HG03280 (cell line): ENCODE measurements at regions not wholly inside any gene's neighbourhood (a gene's known extent, or its start where the extent isn't known, plus 50 kb on each side); places are given as distances from the start of the nearest gene placed in this dataset.

Experiments used
- ATAC-seq: cut with Tn5 transposase; IDR thresholded peaks from one replicate; pipeline ENCODE4 v1.9.1; 2021; ENCODE audit warnings: mild to moderate bottlenecking, moderate library complexity; ENCODE audit not compliant: unreplicated experiment

DNA sequence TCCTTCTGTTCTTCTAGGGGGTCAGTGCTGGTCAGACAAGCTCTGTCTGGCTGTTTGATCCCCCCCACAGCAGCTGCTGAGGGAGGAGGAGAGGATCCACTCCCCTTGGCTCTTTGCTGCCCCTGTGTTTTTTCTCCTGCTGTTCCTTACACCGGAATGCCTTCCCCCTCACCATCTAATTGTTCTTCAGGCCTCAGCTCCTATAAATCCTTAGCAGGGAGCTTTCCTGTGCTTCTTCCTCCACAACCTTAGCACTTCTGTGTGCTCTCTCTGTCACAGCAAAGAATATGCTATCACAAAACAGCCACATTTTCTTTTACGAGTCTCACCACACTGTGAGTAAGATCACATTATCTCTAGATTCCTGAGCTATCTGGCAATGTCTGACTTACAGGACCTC, 196.6 kb downstream of the OTOR start:
- no peak for ATAC-seq

- no peak for ATAC-seq
Observed at GRCh38 chr20:16945619-16946018, 197.5 kb downstream of the OTOR start.

DNA sequence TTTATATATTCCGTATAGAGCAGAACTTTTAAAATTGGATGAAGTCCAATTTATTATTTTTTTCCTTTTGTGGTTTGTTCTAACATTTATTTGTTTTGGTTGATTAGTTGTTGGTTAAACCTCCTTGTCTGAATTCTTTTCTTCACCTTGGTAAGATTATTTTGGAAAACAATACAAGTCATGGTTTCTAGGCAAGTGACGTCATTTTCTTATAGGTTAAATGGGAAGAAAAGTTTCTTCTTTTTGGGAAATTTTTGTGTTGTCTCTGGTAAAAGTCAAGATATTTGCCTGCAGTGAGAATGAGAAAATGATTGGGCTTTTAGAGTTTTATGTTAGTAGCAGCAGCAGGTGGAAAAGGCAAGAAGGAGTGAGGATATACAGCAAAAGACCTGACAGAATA, 197.9 kb downstream of the OTOR start:
- no peak for ATAC-seq

- no peak for ATAC-seq
Observed at GRCh38 chr20:16947479-16947878, 199.3 kb downstream of the OTOR start.

GRCh38 chr20:16951876-16952275, 203.7 kb downstream of the OTOR start:
- no peak for ATAC-seq

- no peak for ATAC-seq
Observed at GRCh38 chr20:16952965-16953364, 204.8 kb downstream of the OTOR start.

DNA sequence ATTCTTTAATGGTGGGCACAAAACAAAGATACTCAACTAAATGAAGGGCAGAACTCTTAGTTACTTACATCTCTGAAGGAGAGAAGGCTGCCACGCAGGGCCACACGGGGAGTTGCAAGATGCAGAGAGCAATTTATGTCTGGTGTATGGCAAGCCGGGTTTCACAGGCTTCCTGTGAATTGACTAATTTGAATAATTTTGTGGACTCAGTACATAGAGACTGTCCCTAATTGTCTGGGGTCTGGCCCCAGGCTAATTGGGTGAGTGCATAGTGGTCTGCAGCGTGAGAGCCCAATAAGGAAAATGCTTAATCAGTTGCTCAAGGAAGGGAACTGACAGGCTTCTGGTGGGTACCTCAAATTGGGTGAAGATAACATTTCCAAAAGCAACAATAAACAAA, 205.7 kb downstream of the OTOR start:
- no peak for ATAC-seq

GRCh38 chr20:16955462-16955861, 207.3 kb downstream of the OTOR start:
- no peak for ATAC-seq

- no peak for ATAC-seq
Observed at GRCh38 chr20:16955971-16956370, 207.8 kb downstream of the OTOR start.

DNA sequence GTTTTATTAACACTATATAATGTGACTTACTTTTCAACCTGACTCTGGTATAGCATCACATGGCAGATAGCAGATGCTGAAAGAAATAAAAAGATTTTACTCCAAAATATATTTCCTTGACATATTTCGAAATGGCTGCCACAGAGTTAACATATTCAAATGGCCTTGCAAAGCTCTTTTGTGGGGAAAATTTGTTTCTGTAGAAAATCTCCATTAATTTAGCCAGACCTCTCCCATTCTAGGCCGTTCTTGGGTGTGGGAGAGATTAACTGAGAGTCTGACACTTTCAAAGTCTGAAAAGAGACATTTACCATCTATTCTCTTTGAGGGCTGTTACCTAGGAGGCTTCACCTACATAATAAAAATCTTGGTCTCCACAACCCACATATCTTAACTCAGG, 217.2 kb downstream of the OTOR start:
- no peak for ATAC-seq

DNA sequence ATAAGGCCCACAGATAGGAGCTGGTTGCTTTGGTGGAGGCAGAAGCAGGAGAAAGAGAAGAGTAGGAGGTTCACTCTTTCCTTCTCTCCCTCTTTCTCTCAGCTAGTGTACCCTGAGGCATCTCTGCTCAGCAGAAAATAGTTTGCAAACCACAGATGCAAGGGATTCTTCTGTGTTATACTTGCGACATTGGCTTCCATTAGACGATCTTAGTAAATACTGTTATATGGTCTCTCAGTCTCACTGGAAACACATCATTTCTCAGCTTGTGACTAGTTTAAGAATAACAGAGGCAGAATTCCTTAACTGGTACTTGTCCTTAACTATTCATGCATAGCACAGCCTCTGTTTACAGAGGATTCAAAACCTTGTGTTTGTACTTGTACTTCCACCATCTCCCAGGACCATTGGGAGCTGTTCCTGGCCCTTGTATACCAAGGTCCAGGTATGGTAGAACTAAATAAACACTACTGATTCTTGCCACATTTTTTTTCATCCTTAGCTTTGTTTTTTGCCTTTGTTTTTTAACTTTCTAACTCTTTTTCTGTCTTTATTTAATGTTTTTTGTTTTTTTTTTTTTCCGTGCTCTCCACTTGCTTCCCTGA, 218.2 kb downstream of the OTOR start:
- ATAC-seq: no peak

DNA sequence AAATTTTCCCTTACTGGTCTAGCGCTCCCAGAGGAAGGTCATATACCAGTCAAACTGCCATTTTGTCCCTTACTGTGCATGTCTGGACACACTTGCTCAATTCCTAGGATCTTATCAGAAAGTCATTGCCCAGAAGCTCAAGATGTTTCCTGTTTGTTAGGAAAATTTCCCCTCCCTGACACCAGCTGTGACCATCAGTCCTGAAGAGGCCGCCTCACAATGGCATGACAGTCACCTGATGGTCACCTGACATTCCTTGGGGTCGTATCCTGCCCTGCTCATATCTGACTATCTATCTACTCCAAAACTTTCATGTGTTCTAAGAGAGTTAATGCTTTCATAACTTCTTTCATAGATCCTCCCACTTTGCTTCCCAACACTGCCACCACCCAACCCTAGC, 219.9 kb downstream of the OTOR start:
- ATAC-seq: no peak

DNA sequence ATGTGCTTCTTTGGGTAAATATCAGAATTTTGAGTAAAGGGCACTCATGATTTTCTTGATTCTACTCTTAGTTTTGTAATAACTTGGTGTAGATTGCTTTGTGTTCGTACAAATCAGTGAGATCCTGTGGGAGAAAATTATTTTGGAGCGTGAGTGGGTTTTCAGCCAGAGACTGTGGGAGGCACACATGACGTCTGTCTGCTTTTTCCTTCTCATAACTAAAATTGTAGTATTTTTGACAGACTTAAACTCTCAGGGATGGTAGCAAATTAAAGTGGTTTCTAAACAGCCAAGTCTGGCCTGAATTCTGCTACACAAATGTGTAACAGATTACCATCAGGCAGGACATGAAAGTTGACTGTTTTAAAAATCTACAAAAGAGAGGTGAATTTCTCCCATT, 222.6 kb downstream of the OTOR start:
- ATAC-seq: no peak

DNA sequence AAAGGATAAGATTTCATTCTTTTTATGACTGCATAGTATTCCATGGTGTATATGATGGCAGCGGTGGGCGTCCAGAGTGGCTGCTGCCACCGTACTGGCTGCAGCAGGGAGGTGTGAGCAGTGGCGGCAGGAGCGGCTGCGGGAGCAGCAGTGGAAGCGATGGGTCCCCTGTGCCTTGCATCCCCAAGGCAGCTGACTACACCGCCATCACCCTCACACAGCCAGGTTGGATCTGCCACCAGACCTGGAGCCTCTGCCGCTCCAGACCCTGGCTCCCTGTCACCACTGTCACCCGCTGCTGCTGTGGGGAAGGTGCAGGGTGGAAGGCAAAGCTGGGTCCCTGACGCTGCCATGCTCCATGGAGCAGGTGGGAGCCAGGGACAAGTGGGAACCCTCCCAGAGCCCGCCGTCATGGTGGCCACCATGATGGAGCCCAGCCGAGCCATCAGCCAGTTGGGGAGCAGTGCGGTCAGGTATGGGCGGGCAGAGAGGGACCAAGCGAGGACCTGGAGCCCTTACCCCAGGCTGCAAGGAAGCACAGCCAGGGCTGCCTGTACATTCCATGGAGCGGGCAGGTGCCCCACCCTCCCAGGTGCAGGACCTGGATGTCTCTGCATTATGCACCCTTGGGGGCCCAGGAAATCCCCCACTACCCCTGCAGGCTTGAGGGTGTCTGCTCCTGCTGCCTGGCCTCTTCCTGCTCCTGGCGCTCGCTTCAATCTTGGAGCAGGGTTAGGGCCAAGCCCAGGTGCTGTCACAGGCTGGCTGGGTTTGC, 226.1 kb downstream of the OTOR start:
- ATAC-seq: no peak

DNA sequence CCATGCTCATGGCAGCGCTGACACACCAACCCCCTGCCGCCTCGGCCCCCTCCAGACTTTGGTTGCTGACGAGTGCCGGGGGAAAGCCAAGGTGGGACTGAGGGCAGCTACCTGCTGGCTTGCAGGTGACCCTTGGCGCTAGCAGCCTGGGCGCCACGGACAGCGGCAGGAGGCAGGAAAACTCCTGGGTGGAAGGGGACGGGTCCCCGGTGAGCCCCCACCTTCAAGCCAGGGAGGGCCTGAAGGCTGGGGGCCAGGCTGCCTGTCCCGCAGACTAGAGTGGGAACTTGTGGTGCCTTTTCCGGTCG, 226.7 kb downstream of the OTOR start:
- ATAC-seq: no peak

DNA sequence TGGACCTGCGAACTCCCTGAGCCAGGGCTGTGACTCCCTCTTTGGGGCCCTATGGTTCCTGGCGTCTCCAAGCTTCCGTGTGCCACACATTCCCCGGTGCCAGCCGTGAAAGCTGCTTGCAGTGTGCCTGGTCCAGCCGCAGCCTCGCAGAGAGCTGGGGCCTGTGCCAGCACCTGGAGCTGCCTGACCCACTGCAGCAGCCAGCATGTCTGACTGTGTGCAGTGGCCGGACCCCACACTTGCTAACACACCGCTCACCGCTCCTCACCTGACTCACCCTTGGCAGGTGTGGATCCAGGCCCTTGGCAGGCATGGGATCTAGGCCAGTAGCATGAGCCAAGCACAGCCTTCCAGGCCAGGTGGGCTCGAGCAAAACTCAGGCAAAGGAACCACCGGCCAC, 227.5 kb downstream of the OTOR start:
- ATAC-seq: no peak

DNA sequence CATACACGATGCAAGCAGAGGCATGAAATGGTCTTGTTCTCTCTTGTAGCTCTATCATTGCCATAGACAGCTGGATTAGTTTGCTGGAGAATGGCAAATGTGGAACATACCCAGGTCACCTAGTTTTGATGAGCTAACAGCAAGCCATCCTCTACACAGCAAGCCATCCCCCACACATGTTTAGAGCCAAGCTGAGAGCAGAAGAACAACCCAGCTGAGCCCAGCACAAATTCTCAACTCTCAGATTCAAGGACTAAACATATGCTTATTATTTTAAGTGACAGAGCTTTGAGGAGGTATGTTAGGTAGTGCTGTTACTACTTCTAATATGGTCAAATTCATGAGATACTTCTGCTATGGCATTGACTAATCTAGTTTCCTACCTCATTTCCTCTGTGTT, 230.3 kb downstream of the OTOR start:
- ATAC-seq: no peak

- ATAC-seq: no peak
Observed at GRCh38 chr20:16982091-16982726, 234.1 kb downstream of the OTOR start.

DNA sequence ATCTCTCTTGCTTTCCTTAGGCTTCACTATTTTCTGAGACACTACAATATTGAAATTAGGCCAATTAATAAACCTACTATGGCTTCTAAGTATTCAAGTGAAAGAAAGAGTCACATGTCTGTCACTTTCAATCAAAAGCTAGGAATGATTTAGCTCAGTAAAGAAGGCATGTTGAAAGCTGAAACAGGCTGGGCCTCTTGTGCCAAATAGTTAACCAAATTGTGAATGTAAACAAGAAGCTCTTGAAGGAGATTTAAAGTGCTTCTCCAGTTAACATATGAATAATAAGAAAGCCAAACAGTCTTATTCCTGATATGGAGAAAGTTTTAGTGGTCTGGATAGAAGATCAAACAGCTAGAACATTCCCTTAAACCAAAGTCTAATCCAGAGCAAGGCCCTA, 236.3 kb downstream of the OTOR start:
- no peak for ATAC-seq

DNA sequence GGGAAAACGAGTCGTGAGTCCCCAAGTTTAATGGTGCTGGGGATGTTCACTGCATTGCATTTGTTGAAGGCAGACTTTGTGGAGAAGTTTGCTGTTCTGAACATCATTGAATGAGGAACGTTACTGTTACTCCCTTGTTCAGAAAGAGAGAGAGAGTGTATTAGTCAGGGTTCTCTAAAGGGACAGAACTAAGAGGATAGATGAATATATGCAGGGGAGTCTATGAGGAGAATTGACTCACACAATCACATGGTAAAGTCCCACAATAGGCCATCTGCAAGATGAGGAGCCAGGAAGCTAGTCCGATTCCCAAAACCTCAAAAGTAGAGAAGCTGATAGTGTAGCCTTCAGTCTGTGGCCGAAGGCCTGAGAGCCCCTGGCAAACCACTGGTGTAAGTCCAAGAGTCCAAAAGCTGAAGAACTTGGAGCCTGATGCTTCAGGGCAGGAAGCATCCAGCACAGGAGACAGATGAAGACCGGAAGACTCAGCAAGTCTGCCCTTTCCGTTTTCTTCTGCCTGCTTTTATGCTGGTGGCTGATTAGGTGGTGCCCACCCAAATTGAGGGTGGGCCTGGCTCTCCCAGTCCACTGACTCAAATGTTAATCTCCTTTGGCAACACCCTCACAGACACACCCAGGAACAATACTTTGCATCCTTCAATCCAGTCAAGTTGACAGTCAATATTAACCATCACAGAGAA, 223.5 kb upstream of the PCSK2 start:
- no peak for ATAC-seq

DNA sequence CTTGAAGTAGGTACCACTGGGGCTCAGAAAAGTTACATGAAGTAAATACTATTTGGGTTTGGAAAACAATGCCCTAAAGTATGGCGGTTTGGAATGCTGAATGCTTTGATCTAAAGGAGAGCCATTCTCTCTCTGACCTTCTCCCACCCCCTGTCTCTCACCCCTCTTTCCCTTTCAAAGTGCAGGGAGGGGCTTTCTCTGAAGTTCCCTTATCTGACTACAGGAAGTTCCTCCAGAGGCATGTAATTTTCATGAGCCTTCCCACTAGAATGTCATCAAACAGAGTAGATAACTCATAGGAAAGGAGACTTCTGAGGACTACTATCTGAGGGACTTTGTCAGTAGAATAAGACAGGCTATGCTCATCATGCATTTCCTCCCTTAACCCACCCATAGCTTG, 216.7 kb upstream of the PCSK2 start:
- ATAC-seq: no peak
